Lower lobe of right lung (tissue), 2 donors: ENCODE measurements at regions not wholly inside any gene's neighbourhood (a gene's known extent, or its start where the extent isn't known, plus 50 kb on each side); places are given as distances from the start of the nearest gene placed in this dataset.

Source experiments
- ATAC-seq, 2 donors: fragments of 200-7000 bp; cut with Tn5 transposase; one replicate each; pipeline ENCODE4 v1.9.1; 2020 to 2022; ENCODE audit warnings: mild to moderate bottlenecking in 2 of 2, moderate library complexity in 2 of 2
- DNase-seq: peaks from one replicate; pipeline ENCODE4 v3.0.0-alpha.2; 2020
- H3K27ac ChIP-seq: fragments of 200-600 bp; one replicate; pipeline ENCODE4 v1.8.0; 2022
- H3K27me3 ChIP-seq: fragments of 200-600 bp; one replicate; pipeline ENCODE4 v1.8.0; 2022; ENCODE audit warnings: low read depth
- H3K36me3 ChIP-seq: fragments of 200-600 bp; one replicate; pipeline ENCODE4 v1.8.0; 2022; ENCODE audit warnings: mild to moderate bottlenecking
- H3K4me1 ChIP-seq: fragments of 200-600 bp; one replicate; pipeline ENCODE4 v1.8.0; 2022
- H3K4me3 ChIP-seq: fragments of 200-600 bp; one replicate; pipeline ENCODE4 v1.8.0; 2022; ENCODE audit warnings: mild to moderate bottlenecking
- H3K9me3 ChIP-seq: fragments of 200-600 bp; one replicate; pipeline ENCODE4 v1.8.0; 2022
- intact Hi-C: fragments of 100-400 bp; cut with DNase I; formaldehyde crosslinking; loops from one replicate; pipeline ENCODE4 v1.11.0; 2022
- TF ChIP-seq, protein P1 (sequence below): fragments of 200-600 bp; IDR thresholded peaks from one replicate; pipeline ENCODE4 v1.8.0; 2022; ENCODE audit warnings: antibody characterized with exemption, mild to moderate bottlenecking
- donor health status: DM: no; HTN: yes; CAD: no; lungs with severe emphysema.

GRCh38 chr16:60491273-60491672 lies 1545.0 kb downstream of the CDH8 start:
- Histone ChIP-seq H3K4me3 (no peak overlapping the region), H3K4me1 (no peaks in the 10 kb centered on the region), H3K27me3 (no peaks in the 10 kb centered on the region), H3K36me3 (no peaks in the 10 kb centered on the region), H3K9me3 (no peaks in the 10 kb centered on the region), H3K27ac (no peak overlapping the region)
- ATAC-seq: no peak
- no peak for DNase-seq
- TF ChIP-seq, protein P1, sequence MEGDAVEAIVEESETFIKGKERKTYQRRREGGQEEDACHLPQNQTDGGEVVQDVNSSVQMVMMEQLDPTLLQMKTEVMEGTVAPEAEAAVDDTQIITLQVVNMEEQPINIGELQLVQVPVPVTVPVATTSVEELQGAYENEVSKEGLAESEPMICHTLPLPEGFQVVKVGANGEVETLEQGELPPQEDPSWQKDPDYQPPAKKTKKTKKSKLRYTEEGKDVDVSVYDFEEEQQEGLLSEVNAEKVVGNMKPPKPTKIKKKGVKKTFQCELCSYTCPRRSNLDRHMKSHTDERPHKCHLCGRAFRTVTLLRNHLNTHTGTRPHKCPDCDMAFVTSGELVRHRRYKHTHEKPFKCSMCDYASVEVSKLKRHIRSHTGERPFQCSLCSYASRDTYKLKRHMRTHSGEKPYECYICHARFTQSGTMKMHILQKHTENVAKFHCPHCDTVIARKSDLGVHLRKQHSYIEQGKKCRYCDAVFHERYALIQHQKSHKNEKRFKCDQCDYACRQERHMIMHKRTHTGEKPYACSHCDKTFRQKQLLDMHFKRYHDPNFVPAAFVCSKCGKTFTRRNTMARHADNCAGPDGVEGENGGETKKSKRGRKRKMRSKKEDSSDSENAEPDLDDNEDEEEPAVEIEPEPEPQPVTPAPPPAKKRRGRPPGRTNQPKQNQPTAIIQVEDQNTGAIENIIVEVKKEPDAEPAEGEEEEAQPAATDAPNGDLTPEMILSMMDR: no peak
- intact Hi-C loops: no loop called here

- TF ChIP-seq, protein P1: no peak
- no peaks in the 10 kb centered on the region for H3K9me3 ChIP-seq
These were observed 1550.3 kb downstream of the CDH8 start for GRCh38 chr16:60485872-60486489.

DNA sequence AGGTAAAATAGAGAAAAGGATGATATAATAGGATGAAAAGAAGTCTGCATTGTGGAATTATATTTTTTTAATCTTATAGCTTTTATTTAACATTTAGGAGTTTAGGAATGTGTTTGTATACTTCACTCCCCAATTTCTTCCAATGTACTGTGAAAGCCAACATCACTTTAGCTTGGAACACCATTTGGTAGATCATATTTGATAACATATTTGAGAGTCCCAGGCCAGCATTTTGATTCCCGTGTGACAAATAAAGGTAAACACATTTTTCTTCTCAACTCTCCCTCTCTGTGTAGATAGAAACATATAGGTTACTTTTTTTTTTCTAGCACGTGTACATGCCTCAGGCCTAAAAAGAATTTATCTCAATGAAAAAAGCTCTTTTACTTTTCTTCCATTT lies 1551.3 kb downstream of the CDH8 start:
- Histone ChIP-seq H3K27me3 (no peaks in the 10 kb centered on the region), H3K4me3 (no peak overlapping the region), H3K4me1 (no peaks in the 10 kb centered on the region), H3K36me3 (no peaks in the 10 kb centered on the region), H3K9me3 (no peaks in the 10 kb centered on the region), H3K27ac (no peak overlapping the region)
- intact Hi-C loops: no loop called here
- TF ChIP-seq, protein P1: no peak
- no peak for ATAC-seq
- no peak for DNase-seq

More at GRCh38 chr16:60485872-60486489, 1550.3 kb downstream of the CDH8 start:
- H3K27me3 ChIP-seq: no peaks in the 10 kb centered on the region
- ATAC-seq: no peak
- H3K36me3 ChIP-seq: no peaks in the 10 kb centered on the region
- DNase-seq: no peak
- intact Hi-C loops: no loop called here
- no peaks in the 10 kb centered on the region for H3K4me1 ChIP-seq
- H3K27ac ChIP-seq: no peak overlapping the region
- H3K4me3 ChIP-seq: no peak overlapping the region

DNA sequence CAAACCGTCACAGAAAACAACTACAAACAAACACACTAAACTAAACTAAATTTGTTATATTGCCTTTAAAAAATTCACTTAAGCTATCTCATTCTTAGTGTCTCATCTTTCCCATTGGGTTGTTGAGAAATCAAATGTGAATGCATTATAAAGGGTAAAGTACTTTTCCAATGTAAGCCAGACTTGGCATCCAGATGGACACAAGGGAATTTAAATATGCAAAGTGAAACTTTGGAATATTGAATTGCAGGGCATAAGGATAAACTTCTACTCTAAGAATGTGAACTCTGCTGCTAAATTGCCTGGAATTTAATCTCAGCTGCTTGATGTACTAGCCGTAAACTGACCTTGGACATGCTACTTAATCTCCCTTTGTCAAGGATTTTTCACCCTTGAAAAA lies 1554.6 kb downstream of the CDH8 start:
- H3K27ac ChIP-seq: no peak overlapping the region
- TF ChIP-seq, protein P1: no peak
- no peaks in the 10 kb centered on the region for H3K36me3 ChIP-seq
- DNase-seq (no peak), ATAC-seq (no peak)
- intact Hi-C loops: no loop called here
- no peaks in the 10 kb centered on the region for H3K4me1 ChIP-seq
- H3K27me3 ChIP-seq: no peaks in the 10 kb centered on the region
- no peaks in the 10 kb centered on the region for H3K9me3 ChIP-seq
- no peak overlapping the region for H3K4me3 ChIP-seq

DNA sequence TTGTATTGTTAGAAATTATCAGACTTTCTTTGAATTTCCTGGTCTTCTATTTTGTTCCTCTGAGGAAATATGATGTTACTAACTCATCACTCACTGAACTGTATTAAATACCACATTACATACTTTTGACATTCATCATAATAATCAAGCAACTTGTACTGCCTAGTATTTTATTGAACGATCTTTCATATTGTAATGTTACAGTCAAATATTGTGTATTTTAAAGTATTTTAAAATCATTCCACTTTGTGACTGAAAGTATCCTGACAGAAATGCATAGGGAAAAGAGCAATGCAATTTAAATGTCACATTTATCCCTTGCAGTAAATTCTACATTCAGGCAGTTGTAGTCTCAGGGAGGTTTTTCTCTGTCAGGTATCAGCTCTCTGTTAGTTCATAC lies 1557.4 kb downstream of the CDH8 start:
- Histone ChIP-seq H3K27ac (no peak overlapping the region), H3K4me3 (no peak overlapping the region), H3K27me3 (no peaks in the 10 kb centered on the region), H3K4me1 (no peaks in the 10 kb centered on the region), H3K9me3 (no peaks in the 10 kb centered on the region), H3K36me3 (no peaks in the 10 kb centered on the region)
- DNase-seq (no peak), ATAC-seq (no peak)
- intact Hi-C loops: no loop called here
- TF ChIP-seq, protein P1: no peak
